Ishikawa (cell line): ENCODE measurements at regions not wholly inside any gene's neighbourhood (a gene's known extent, or its start where the extent isn't known, plus 50 kb on each side); places are given as distances from the start of the nearest gene placed in this dataset.

ENCODE experiments used
- CEBPB ChIP-seq: IDR thresholded peaks from 2 replicates; pipeline ENCODE4 v1.6.1; 2012
- CREB1 ChIP-seq: IDR thresholded peaks from 2 replicates; pipeline ENCODE4 v1.6.1; 2012; ENCODE audit warnings: low read depth
- EGR1 ChIP-seq: IDR thresholded peaks from 2 replicates; pipeline ENCODE4 v1.6.1; 2012
- EP300 ChIP-seq: IDR thresholded peaks from 2 replicates; pipeline ENCODE4 v1.6.1; 2012; ENCODE audit warnings: borderline replicate concordance
- FOXM1 ChIP-seq: IDR thresholded peaks from 2 replicates; pipeline ENCODE4 v1.6.1; 2012; ENCODE audit warnings: low read depth, borderline replicate concordance
- MAX ChIP-seq: IDR thresholded peaks from 2 replicates; pipeline ENCODE4 v1.6.1; 2012
- NFIC ChIP-seq: IDR thresholded peaks from 2 replicates; pipeline ENCODE4 v1.6.1; 2012
- RAD21 ChIP-seq: IDR thresholded peaks from 2 replicates; pipeline ENCODE4 v1.6.1; 2012; ENCODE audit warnings: low read depth
- REST ChIP-seq: IDR thresholded peaks from 2 replicates; pipeline ENCODE4 v1.6.1; 2012; ENCODE audit warnings: low read depth, mild to moderate bottlenecking
- TAF1 ChIP-seq: IDR thresholded peaks from 2 replicates; pipeline ENCODE4 v1.6.1; 2012; ENCODE audit warnings: low read depth, mild to moderate bottlenecking
- TCF12 ChIP-seq: IDR thresholded peaks from 2 replicates; pipeline ENCODE4 v1.6.1; 2012; ENCODE audit warnings: low read depth
- TEAD4 ChIP-seq: IDR thresholded peaks from 2 replicates; pipeline ENCODE4 v1.6.1; 2012
- USF1 ChIP-seq: IDR thresholded peaks from 2 replicates; pipeline ENCODE4 v1.6.1; 2012
- YY1 ChIP-seq: IDR thresholded peaks from 2 replicates; pipeline ENCODE4 v1.6.1; 2012; ENCODE audit warnings: low read depth
- ZBTB7A ChIP-seq: IDR thresholded peaks from 2 replicates; pipeline ENCODE4 v1.6.1; 2012; ENCODE audit warnings: low read depth

- TF ChIP-seq TAF1 (no peak), MAX (no peak), EGR1 (no peak), CREB1 (no peak), EP300 (no peak), YY1 (no peak), NFIC (no peak), REST (no peak), CEBPB (no peak), FOXM1 (no peak), TCF12 (no peak), ZBTB7A (no peak), RAD21 (no peak), TEAD4 (no peak), USF1 (no peak)
These were observed 90.1 kb downstream of the CGGBP1 start for GRCh38 chr3:87968668-87969067.

GRCh38 chr3:87958289-87958688 lies 100.5 kb downstream of the CGGBP1 start:
- TF ChIP-seq CREB1: no peak
- TF ChIP-seq TCF12: no peak
- no peak for TF ChIP-seq EGR1
- TF ChIP-seq FOXM1: no peak
- no peak for TF ChIP-seq YY1
- TF ChIP-seq MAX: no peak
- no peak for TF ChIP-seq TAF1

- TF ChIP-seq REST (no peak), TAF1 (no peak), CREB1 (no peak), MAX (no peak), YY1 (no peak), NFIC (no peak), EGR1 (no peak), ZBTB7A (no peak), TCF12 (no peak), EP300 (no peak)
These were observed 101.2 kb downstream of the CGGBP1 start for GRCh38 chr3:87957575-87957974.

- TF ChIP-seq CEBPB (no peak), NFIC (no peak), YY1 (no peak), MAX (no peak), TCF12 (no peak), TAF1 (no peak), RAD21 (no peak), FOXM1 (no peak), REST (no peak), CREB1 (no peak), TEAD4 (no peak), EGR1 (no peak), EP300 (no peak), USF1 (no peak), ZBTB7A (no peak)
These were observed 109.0 kb downstream of the CGGBP1 start for GRCh38 chr3:87949879-87950208.
